ENCODE measurements at regions not wholly inside any gene's neighbourhood (a gene's known extent, or its start where the extent isn't known, plus 50 kb on each side); places are given as distances from the start of the nearest gene placed in this dataset.

DNA sequence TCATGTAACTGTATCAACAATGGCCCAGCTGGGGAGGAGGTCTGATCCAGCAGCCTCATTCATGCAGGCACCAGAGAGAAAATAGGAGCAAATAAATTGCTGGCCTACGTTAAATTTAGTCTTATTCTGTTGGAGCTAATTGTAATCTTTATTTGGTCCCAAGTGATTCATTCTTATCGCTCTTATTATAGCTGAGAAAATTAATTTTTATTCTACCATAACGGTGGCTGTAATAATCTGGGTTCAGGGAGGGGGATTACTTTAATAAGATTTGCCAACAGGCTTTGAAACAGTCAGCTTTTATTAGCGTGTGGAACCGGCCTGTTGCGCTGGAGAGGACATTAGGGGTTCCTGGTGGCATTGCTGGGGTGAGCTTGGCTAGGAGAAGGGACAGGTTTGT is 254.9 kb downstream of the AACS start:
- Histone ChIP-seq H3K4me1 (no peaks in the 10 kb centered on the region), H3K36me3 (no peaks in the 10 kb centered on the region), H3K4me3 (no peak overlapping the region), H3K27ac (no peak overlapping the region), H3K27me3 (peaks cover 0 to 22% (median 0%) of the 10 kb centered on the region in 9 donors), H3K9me3 (no peaks in the 10 kb centered on the region)
- ATAC-seq = no peak
- TF ChIP-seq POLR2A (IDR thresholded peaks at IDR 0.05) = no peak
- TF ChIP-seq, protein P1, sequence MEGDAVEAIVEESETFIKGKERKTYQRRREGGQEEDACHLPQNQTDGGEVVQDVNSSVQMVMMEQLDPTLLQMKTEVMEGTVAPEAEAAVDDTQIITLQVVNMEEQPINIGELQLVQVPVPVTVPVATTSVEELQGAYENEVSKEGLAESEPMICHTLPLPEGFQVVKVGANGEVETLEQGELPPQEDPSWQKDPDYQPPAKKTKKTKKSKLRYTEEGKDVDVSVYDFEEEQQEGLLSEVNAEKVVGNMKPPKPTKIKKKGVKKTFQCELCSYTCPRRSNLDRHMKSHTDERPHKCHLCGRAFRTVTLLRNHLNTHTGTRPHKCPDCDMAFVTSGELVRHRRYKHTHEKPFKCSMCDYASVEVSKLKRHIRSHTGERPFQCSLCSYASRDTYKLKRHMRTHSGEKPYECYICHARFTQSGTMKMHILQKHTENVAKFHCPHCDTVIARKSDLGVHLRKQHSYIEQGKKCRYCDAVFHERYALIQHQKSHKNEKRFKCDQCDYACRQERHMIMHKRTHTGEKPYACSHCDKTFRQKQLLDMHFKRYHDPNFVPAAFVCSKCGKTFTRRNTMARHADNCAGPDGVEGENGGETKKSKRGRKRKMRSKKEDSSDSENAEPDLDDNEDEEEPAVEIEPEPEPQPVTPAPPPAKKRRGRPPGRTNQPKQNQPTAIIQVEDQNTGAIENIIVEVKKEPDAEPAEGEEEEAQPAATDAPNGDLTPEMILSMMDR (IDR thresholded peaks at IDR 0.05) = no peak
- no peak for DNase-seq
- WGBS, 4 donors = 83 to 88% (median 84%) methylated on average over 6 of the region's 6 CpGs
- intact Hi-C loops (cut with DNase I) = no loop called here

DNA sequence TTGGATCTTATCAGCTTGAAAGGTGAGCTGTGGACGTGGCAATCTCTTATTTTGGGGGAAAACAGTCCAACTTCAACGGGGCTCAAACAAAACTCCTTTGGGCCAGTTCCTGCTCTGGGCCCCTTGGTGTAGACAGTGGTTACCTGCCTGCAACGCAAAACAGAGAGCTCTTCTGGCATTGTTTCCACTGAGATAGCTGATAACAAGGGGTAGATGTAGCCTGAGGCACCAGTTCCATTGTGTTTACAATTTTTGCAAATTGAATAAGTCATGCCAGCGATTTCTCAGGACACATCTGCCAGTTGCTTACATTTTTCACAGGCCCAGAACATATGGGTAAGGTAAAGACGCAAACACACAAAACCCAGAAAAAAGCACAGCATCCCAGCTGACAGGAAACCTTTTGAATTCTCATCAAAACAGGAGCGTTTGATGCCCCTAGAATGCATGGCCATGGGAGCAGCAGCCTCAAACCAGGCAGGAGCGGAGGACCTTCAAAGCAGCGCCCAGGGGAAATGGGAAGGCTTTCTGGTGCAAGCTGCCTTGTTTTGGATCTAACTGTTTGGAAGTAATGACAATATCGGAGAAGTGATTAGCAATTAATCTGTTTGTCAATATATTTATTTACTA is 259.7 kb downstream of the AACS start:
- H3K36me3 ChIP-seq = no peaks in the 10 kb centered on the region
- DNase-seq = no peak
- peaks cover 0 to 9% (median 1%) of the 10 kb centered on the region in 12 donors for H3K9me3 ChIP-seq
- no peaks in the 10 kb centered on the region for H3K4me1 ChIP-seq
- H3K27me3 ChIP-seq = peaks cover 0 to 36% (median 16%) of the 10 kb centered on the region in 9 donors
- ATAC-seq = no peak
- H3K27ac ChIP-seq = no peak overlapping the region
- intact Hi-C loops (cut with DNase I) = loop anchor here in 2 of 10 donors (5.0 kb wide), 2 partner anchors 77 to 82 kb away; no protein-coding TSS in a partner anchor
- H3K4me3 ChIP-seq = no peak overlapping the region
- TF ChIP-seq POLR2A (IDR thresholded peaks at IDR 0.05) = no peak
- TF ChIP-seq, protein P1 (IDR thresholded peaks at IDR 0.05) = no peak
- WGBS, 4 donors = 53 to 62% (median 58%) methylated on average over 9 of the region's 9 CpGs

GRCh38 chr12:125329239-125330102 is 264.2 kb downstream of the AACS start:
- DNase-seq (no peak), ATAC-seq (no peak)
- Histone ChIP-seq H3K27me3 (peaks cover 0 to 47% (median 17%) of the 10 kb centered on the region in 9 donors), H3K4me1 (peaks cover 0 to 11% (median 3%) of the 10 kb centered on the region in 12 donors), H3K27ac (no peak overlapping the region), H3K9me3 (peaks cover 0 to 9% (median 1%) of the 10 kb centered on the region in 12 donors), H3K36me3 (no peaks in the 10 kb centered on the region), H3K4me3 (no peak overlapping the region)
- TF ChIP-seq, protein P1 (IDR thresholded peaks at IDR 0.05) = no peak
- no peak for TF ChIP-seq POLR2A (IDR thresholded peaks at IDR 0.05)
- WGBS, 4 donors = 67 to 73% (median 71%) methylated on average over 16 of the region's 16 CpGs
- intact Hi-C loops (cut with DNase I) = loop anchor here in 9 of 10 donors (2.0 to 10.0 kb wide), 7 partner anchors 73 to 1545 kb away; no protein-coding TSS in a partner anchor

Measured in heart left ventricle (tissue), 16 donors.